ENCODE measurements at regions not wholly inside any gene's neighbourhood (a gene's known extent, or its start where the extent isn't known, plus 50 kb on each side); places are given as distances from the start of the nearest gene placed in this dataset.

DNA sequence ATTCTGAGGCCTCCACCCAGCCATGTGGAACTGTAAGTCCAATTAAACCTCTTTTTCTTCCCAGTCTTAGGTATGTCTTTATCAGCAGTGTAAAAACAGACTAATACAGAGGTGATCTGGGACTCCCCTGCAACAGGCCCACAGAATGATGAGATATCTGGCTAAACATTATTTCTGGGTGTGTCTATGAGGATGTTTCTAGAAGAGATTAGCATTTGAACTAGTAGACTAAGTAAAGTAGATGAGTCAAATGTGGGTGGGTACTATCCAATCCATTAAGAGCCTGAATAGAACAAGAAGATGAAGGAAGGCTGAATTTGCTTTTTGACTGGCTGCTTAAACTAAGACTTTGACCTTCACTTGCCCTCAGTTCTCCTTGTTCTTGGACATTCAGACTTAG is 396.5 kb upstream of the LRRC7 start:
- Mint-ChIP-seq H3K4me1 (no peaks in the 10 kb centered on the region), H3K4me3 (no peak overlapping the region), H3K27ac (no peak overlapping the region), H3K36me3 (no peaks in the 10 kb centered on the region), H3K27me3 (ENCODE audit: low read depth) (no peaks in the 10 kb centered on the region), H3K9me3 (peaks cover 12% of the 10 kb centered on the region)
- no peak for DNase-seq (ENCODE audit: low spot score in 2 of 2, unreplicated experiment in 2 of 2)
- TF ChIP-seq CTCF (IDR thresholded peaks at IDR 0.05; ENCODE audit: unreplicated experiment), result no peak

DNA sequence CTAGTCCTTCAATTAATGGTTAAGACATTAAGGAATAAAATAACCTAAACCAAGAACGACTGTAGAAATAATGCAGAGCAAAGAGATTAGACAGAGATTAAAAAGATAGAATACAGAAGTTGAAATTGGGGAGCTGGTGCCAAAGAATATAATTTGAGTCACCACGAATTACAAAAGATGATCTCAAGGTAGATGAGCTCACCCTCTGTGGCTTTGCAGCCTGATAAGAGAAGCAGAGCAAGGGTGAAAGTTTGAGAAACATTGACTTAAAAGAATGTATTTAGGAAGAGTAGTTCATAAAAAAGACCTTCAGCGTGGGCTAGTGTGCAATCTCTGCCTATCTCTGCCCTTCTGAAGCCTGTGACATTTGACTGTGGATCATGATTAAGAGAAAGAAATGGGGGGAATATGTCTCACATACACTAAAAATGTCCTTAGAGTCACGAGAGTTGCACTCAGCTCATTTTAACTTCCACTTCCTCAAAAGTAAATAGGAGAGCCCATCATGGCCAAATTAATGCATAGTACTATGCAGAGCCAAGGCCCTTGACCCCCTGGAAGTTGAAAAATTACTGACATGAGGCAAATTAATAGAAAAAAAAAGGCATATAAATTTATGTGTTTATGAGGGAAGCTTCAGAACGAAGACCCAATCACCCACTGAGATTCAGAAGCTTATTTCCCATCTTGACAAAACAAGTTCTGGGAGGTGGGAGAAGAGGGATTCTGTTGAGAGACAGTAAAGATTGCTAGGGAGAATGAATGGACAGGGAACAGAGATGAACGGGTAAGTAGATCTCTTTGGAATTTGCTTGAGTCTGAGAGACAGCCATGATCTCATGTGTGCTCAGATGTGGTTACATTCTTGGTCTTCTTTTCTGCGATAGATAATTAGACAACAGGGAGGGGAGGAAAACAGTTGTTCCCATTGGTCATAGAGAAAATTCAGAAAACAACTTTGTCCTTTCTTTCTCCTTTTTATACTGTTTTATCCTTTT is 395.4 kb upstream of the LRRC7 start:
- H3K9me3 Mint-ChIP-seq, result peaks cover 12% of the 10 kb centered on the region
- H3K4me1 Mint-ChIP-seq, result no peaks in the 10 kb centered on the region
- DNase-seq (ENCODE audit: low spot score in 2 of 2, unreplicated experiment in 2 of 2), result no peak
- H3K27ac Mint-ChIP-seq, result no peak overlapping the region
- no peak for TF ChIP-seq CTCF (IDR thresholded peaks at IDR 0.05; ENCODE audit: unreplicated experiment)
- H3K4me3 Mint-ChIP-seq, result no peak overlapping the region
- no peaks in the 10 kb centered on the region for H3K27me3 Mint-ChIP-seq (ENCODE audit: low read depth)
- H3K36me3 Mint-ChIP-seq, result no peaks in the 10 kb centered on the region

DNA sequence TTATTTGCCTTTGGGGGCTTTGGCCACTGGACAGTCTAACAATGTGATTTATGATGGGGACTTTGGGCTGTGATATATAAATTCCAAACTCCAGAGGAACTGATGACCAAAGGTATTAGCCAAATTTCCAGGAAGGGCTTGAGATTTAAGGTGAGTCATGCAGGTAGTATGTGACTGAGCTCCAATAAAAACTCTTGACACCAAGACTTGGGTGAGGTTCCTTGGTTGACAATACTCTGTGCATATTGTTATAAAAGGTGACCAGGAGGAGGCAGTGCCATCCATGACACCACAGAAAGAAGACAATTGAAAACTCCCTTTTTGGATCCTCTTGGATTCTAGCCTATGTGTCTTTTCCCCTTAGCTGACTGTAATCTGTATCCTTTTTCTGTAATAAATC is 392.7 kb upstream of the LRRC7 start:
- Mint-ChIP-seq H3K27me3 (ENCODE audit: low read depth) (no peaks in the 10 kb centered on the region), H3K4me1 (no peaks in the 10 kb centered on the region), H3K27ac (no peak overlapping the region), H3K4me3 (no peak overlapping the region), H3K9me3 (peaks cover 5% of the 10 kb centered on the region), H3K36me3 (no peaks in the 10 kb centered on the region)
- no peak for TF ChIP-seq CTCF (IDR thresholded peaks at IDR 0.05; ENCODE audit: unreplicated experiment)
- no peak for DNase-seq (ENCODE audit: low spot score in 2 of 2, unreplicated experiment in 2 of 2)

DNA sequence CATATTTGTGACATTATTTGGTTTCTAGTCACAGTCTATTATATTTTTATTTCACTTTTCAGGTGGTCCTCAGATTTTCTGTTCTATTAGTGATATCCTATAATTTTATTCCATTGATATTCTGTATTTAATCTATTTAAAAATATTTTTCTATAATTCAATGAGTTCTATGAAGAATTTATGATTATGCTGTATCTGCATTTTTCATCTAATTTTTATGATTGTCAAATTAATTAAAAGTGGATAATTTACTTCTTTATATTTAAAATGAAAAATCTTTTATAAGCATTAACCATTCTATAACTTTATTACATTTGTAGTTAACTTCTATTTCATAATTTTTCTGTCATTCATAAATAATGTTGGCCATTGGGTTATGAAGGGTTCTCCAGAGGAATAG is 387.4 kb upstream of the LRRC7 start:
- Mint-ChIP-seq H3K4me3 (no peak overlapping the region), H3K4me1 (peaks cover 8% of the 10 kb centered on the region), H3K36me3 (no peaks in the 10 kb centered on the region), H3K27ac (no peak overlapping the region), H3K27me3 (ENCODE audit: low read depth) (no peaks in the 10 kb centered on the region), H3K9me3 (no peaks in the 10 kb centered on the region)
- TF ChIP-seq CTCF (IDR thresholded peaks at IDR 0.05; ENCODE audit: unreplicated experiment), result no peak
- DNase-seq (ENCODE audit: low spot score in 2 of 2, unreplicated experiment in 2 of 2), result no peak

- Mint-ChIP-seq H3K27me3 (ENCODE audit: low read depth) (no peaks in the 10 kb centered on the region), H3K4me1 (peaks cover 8% of the 10 kb centered on the region), H3K27ac (no peak overlapping the region), H3K36me3 (no peaks in the 10 kb centered on the region), H3K4me3 (no peak overlapping the region), H3K9me3 (no peaks in the 10 kb centered on the region)
- no peak for TF ChIP-seq CTCF (IDR thresholded peaks at IDR 0.05; ENCODE audit: unreplicated experiment)
- no peak for DNase-seq (ENCODE audit: low spot score in 2 of 2, unreplicated experiment in 2 of 2)
Observed at GRCh38 chr1:69185378-69185777, 382.3 kb upstream of the LRRC7 start.

Data from mesothelial cell of epicardium (in vitro differentiated cells).